Progenitor cell of endocrine pancreas (in vitro differentiated cells): ENCODE measurements at regions not wholly inside any gene's neighbourhood (a gene's known extent, or its start where the extent isn't known, plus 50 kb on each side); places are given as distances from the start of the nearest gene placed in this dataset.

Experiments
- DNase-seq: peaks from one replicate; pipeline ENCODE4 v3.0.0; 2021; ENCODE audit warnings: low spot score; ENCODE audit not compliant: unreplicated experiment
- H3K27ac Mint-ChIP-seq: 2 replicates; pipeline ENCODE4 v1.8.0; 2021; ENCODE audit warnings: mild to moderate bottlenecking, moderate library complexity, mixed read lengths
- H3K27me3 Mint-ChIP-seq: 2 replicates; pipeline ENCODE4 v1.8.0; 2021; ENCODE audit warnings: mixed read lengths
- H3K36me3 Mint-ChIP-seq: 2 replicates; pipeline ENCODE4 v1.8.0; 2022; ENCODE audit warnings: mixed read lengths; ENCODE audit not compliant: insufficient read depth
- H3K4me1 Mint-ChIP-seq: 2 replicates; pipeline ENCODE4 v1.8.0; 2021; ENCODE audit warnings: low read depth, mixed read lengths
- H3K4me3 Mint-ChIP-seq: 2 replicates; pipeline ENCODE4 v1.8.0; 2021; ENCODE audit warnings: low read depth, mild to moderate bottlenecking, moderate library complexity, mixed read lengths
- H3K9me3 Mint-ChIP-seq: 2 replicates; pipeline ENCODE4 v1.8.0; 2021; ENCODE audit warnings: low read depth, mixed read lengths
- TF ChIP-seq, protein P1 (sequence below): fragments of 200-600 bp; sonication (generic); IDR thresholded peaks from one replicate; pipeline ENCODE4 v1.5.0; 2021; ENCODE audit warnings: antibody characterized with exemption, mild to moderate bottlenecking; ENCODE audit not compliant: unreplicated experiment

DNA sequence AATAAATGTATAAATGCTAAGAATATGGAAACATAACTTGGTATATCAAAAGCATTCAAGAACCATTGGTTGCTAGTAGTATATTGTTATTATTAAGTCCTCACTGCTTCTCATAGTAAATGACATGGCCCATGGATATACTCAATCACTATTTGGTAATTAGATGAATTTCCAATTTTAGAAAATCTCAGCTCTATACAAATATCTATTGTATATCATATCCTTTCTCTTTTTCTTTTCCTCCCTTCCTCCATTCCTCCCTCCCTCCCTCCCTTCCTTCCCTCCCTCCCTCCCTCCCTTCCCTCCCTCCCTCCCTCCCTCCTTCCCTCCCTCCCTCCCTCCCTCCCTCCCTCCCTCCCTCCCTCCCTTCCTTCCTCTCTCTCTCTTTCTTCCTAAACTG, 514.4 kb upstream of the LCORL start:
- Mint-ChIP-seq H3K9me3 (no peaks in the 10 kb centered on the region), H3K27me3 (peaks cover 56% of the 10 kb centered on the region), H3K4me1 (peaks cover 3% of the 10 kb centered on the region), H3K36me3 (no peaks in the 10 kb centered on the region), H3K4me3 (no peak overlapping the region), H3K27ac (no peak overlapping the region)
- DNase-seq, result no peak
- TF ChIP-seq, protein P1, sequence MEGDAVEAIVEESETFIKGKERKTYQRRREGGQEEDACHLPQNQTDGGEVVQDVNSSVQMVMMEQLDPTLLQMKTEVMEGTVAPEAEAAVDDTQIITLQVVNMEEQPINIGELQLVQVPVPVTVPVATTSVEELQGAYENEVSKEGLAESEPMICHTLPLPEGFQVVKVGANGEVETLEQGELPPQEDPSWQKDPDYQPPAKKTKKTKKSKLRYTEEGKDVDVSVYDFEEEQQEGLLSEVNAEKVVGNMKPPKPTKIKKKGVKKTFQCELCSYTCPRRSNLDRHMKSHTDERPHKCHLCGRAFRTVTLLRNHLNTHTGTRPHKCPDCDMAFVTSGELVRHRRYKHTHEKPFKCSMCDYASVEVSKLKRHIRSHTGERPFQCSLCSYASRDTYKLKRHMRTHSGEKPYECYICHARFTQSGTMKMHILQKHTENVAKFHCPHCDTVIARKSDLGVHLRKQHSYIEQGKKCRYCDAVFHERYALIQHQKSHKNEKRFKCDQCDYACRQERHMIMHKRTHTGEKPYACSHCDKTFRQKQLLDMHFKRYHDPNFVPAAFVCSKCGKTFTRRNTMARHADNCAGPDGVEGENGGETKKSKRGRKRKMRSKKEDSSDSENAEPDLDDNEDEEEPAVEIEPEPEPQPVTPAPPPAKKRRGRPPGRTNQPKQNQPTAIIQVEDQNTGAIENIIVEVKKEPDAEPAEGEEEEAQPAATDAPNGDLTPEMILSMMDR, result no peak

DNA sequence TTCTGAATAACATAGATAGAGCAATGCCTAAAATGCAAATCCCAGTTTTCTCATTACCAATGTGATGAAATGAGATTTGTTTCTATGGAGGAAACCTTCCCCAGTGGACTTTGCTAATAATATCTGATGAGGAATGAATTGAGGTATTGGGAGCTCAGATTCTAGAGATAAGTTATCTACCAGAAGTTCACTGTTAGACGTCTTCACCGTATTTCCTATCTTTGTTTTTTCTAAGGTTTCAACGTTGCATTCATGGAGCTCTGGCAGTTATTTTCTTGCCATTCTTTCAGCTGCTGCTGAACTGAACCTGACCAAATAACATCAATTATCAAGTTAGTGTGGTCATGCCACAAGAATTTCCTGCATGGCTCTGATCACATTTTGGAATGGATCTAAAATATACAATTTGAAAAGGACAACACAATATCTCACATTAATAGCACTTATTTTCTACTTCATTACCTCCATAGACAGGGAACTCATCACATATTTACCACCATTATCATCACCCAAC, 511.8 kb upstream of the LCORL start:
- TF ChIP-seq, protein P1, result no peak
- Mint-ChIP-seq H3K27me3 (peaks cover 45% of the 10 kb centered on the region), H3K36me3 (no peaks in the 10 kb centered on the region), H3K4me1 (peaks cover 8% of the 10 kb centered on the region), H3K4me3 (no peak overlapping the region), H3K9me3 (no peaks in the 10 kb centered on the region), H3K27ac (no peak overlapping the region)
- DNase-seq, result no peak

DNA sequence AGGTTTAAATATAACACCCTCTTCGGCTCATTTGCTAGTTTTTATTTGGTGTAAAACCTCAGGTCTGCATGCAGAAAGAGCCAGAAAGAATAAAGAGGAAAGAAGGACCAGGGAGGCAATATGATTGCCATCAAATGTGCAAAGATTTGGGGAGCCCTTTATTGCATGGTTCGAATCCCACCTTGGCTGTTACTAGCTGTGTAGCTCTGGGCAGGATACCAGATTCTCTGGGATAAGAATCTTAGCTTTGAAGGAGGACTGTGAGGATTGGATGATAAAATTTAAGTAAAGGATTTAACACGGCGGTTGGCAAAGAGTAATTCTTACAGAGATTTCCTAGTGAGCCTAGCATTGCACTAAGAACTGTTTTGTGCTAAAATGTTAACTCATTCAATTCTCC, 510.2 kb upstream of the LCORL start:
- H3K27me3 Mint-ChIP-seq, result peaks cover 49% of the 10 kb centered on the region
- peaks cover 8% of the 10 kb centered on the region for H3K4me1 Mint-ChIP-seq
- DNase-seq, result no peak
- no peak overlapping the region for H3K4me3 Mint-ChIP-seq
- H3K36me3 Mint-ChIP-seq, result no peaks in the 10 kb centered on the region
- H3K9me3 Mint-ChIP-seq, result no peaks in the 10 kb centered on the region
- TF ChIP-seq, protein P1, result no peak
- no peak overlapping the region for H3K27ac Mint-ChIP-seq

DNA sequence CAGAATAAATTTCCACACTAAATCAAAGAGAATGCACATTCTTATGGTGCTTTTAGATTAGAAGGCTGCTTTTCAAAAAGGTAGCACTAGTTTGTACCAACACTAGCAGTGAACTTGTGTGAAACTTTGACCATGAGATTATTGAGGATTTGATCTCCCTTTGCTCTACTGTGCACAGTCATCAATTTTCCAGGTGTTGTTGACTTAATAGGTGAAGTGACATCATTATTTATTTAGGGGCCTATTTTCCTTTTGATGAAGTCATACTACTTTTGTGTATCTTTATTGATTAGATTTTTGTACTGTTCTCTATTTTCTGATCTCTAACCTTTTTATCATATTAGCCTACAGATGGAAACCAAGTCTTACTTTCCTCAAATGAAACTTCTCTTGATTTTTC, 507.9 kb upstream of the LCORL start:
- TF ChIP-seq, protein P1, result no peak
- no peaks in the 10 kb centered on the region for H3K9me3 Mint-ChIP-seq
- no peak for DNase-seq
- H3K27me3 Mint-ChIP-seq, result peaks cover 43% of the 10 kb centered on the region
- no peak overlapping the region for H3K27ac Mint-ChIP-seq
- no peak overlapping the region for H3K4me3 Mint-ChIP-seq
- H3K36me3 Mint-ChIP-seq, result no peaks in the 10 kb centered on the region
- peaks cover 8% of the 10 kb centered on the region for H3K4me1 Mint-ChIP-seq

DNA sequence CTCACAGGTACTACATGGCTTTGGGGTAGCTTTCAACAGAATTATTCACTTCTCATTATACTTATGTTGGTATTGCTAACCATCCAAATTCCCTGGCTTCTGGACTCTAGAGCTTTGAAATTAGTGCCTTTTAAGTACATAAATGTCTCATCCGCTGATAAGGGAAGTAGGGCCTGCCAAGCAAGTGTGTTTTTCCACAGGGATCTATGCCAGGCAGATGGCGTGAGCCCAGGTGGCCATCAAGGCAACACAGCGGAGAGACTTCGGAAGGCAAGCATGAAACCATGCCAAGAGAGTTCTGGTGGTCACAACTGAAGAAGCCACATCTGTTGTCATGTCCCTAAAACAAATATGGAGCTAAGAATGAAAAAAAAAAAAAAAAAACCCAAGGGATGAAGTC, 503.1 kb upstream of the LCORL start:
- no peak for DNase-seq
- Mint-ChIP-seq H3K36me3 (no peaks in the 10 kb centered on the region), H3K4me1 (peaks cover 5% of the 10 kb centered on the region), H3K9me3 (no peaks in the 10 kb centered on the region), H3K4me3 (no peak overlapping the region), H3K27me3 (peaks cover 44% of the 10 kb centered on the region), H3K27ac (no peak overlapping the region)
- TF ChIP-seq, protein P1, result no peak
